HepG2 (cell line): ENCODE measurements at regions not wholly inside any gene's neighbourhood (a gene's known extent, or its start where the extent isn't known, plus 50 kb on each side); places are given as distances from the start of the nearest gene placed in this dataset.

ENCODE experiments used
- ATAC-seq: fragments of 200-7000 bp; cut with Tn5 transposase; 3 replicates; pipeline ENCODE4 v1.9.1; 2020; ENCODE audit warnings: mild to moderate bottlenecking, moderate library complexity
- BruUV-seq: library from RNA; stranded (reverse); fragments of 400-500 nt; replicated peaks from 2 replicates; lab custom pipeline; 2021; lab: Mats Ljungman, UMichigan
- CTCF ChIA-PET: fragments of 300-600 bp; formaldehyde crosslinking; extraction: SDS; loops from one replicate; lab custom pipeline; 2021; ENCODE audit warnings: low total read pairs, inconsistent platforms, low intra/inter-chr PET ratio; lab: Yijun Ruan, JAX
- POLR2A ChIA-PET: fragments of 350-600 bp; sonication (Branson Sonifier 250); formaldehyde crosslinking; loops from one replicate; lab custom pipeline; 2020; ENCODE audit warnings: antibody characterized with exemption, inconsistent platforms; lab: Yijun Ruan, JAX
- DNase-seq: peaks from one replicate; pipeline ENCODE4 v3.0.0-alpha.2; 2015; ENCODE audit warnings: low spot score
- FAIRE-seq: peaks from 3 replicates; lab custom pipeline; 2011; peaks lifted over from hg19 to GRCh38; lab: Jason Lieb, UNC
- H2AFZ ChIP-seq: one replicate; pipeline ENCODE4 v1.6.1; 2011; ENCODE audit warnings: low read length, inconsistent platforms
- H3K27ac ChIP-seq: fragments of 300-600 bp; 3 replicates; pipeline ENCODE4 v1.8.0; 2011; ENCODE audit warnings: mixed run types, mild to moderate bottlenecking, mixed read lengths, low read length, inconsistent platforms; ENCODE audit not compliant: insufficient read depth; ENCODE audit errors: extremely low read length
- H3K27me3 ChIP-seq, 2 experiments: fragments of 200-600 bp in 1 of 2; 2 replicates in 1 of 2; 3 replicates in 1 of 2; pipeline versions ENCODE4 v1.6.0 to v1.8.0; 2011; ENCODE audit warnings: low read length in 2 of 2, mild to moderate bottlenecking in 2 of 2, moderate library complexity in 2 of 2, inconsistent platforms in 1 of 2; ENCODE audit not compliant: insufficient read depth in 2 of 2, control insufficient read depth in 1 of 2
- H3K36me3 ChIP-seq, 2 experiments: fragments of 200-600 bp in 1 of 2; replicated peaks in 1 of 2; 2 replicates in 1 of 2; 3 replicates in 1 of 2; pipeline versions ENCODE4 v1.5.1 to v1.8.0; 2011; ENCODE audit warnings: low read length in 2 of 2, inconsistent platforms in 1 of 2; ENCODE audit not compliant: insufficient read depth in 2 of 2, control insufficient read depth in 1 of 2
- H3K4me1 ChIP-seq: 2 replicates; pipeline ENCODE4 v1.5.1; 2012; ENCODE audit warnings: low read length, inconsistent platforms; ENCODE audit not compliant: insufficient read depth
- H3K4me2 ChIP-seq: 2 replicates; pipeline ENCODE4 v1.6.0; 2011; ENCODE audit warnings: low read depth, low read length, inconsistent platforms
- H3K4me3 ChIP-seq, 3 experiments: fragments of 200-600 bp in 1 of 3; sonication (generic), shearing (Covaris generic) in 1 of 3; replicated peaks in 1 of 3; 2 replicates each; pipeline ENCODE4 v1.5.1; 2011 to 2016; ENCODE audit warnings: low read length in 3 of 3, inconsistent platforms in 2 of 3, low read depth in 2 of 3, mild to moderate bottlenecking in 2 of 3, control low read depth in 1 of 3, mixed read lengths in 1 of 3; ENCODE audit not compliant: insufficient read depth in 1 of 3
- H3K79me2 ChIP-seq: one replicate; pipeline ENCODE4 v1.6.1; 2011; ENCODE audit warnings: low read length, inconsistent platforms; ENCODE audit not compliant: insufficient read depth
- H3K9ac ChIP-seq: 2 replicates; pipeline ENCODE4 v1.6.0; 2011; ENCODE audit warnings: mild to moderate bottlenecking, low read depth, low read length, inconsistent platforms; ENCODE audit not compliant: insufficient read depth
- H3K9me3 ChIP-seq: 2 replicates; pipeline ENCODE4 v1.5.1; 2012; ENCODE audit warnings: mild to moderate bottlenecking, low read length
- H4K20me1 ChIP-seq: 2 replicates; pipeline ENCODE4 v1.6.0; 2011; ENCODE audit warnings: inconsistent platforms, mild to moderate bottlenecking, low read length, moderate library complexity; ENCODE audit not compliant: insufficient read depth
- CREB1 ChIP-seq, 2 experiments: fragments of 450-650 bp in 1 of 2; IDR thresholded peaks; 2 replicates each; pipeline ENCODE4 v1.6.1; 2016 to 2017; ENCODE audit warnings: control low read depth in 1 of 2, mild to moderate bottlenecking in 1 of 2, missing compliant biosample characterization in 1 of 2, missing genetic modification characterization in 1 of 2
- PCBP2 ChIP-seq: fragments of 200-400 bp; formaldehyde crosslinking; optimal IDR thresholded peaks from 2 replicates; pipeline ENCODE3; 2018; ENCODE audit warnings: low read length, low read depth; ENCODE audit not compliant: poor library complexity, severe bottlenecking
- ZFP82 ChIP-seq: sonication (generic); formaldehyde crosslinking; IDR thresholded peaks from 2 replicates; pipeline ENCODE4 v1.5.1; 2020; ENCODE audit warnings: mild to moderate bottlenecking, missing genetic modification reagents, borderline replicate concordance
- in situ Hi-C: cut with HindIII; loops from 2 replicates; pipeline ENCODE4 v1.10.0; 2017; ENCODE audit warnings: low pct_unique_long_range_greater_than_20kb; ENCODE audit not compliant: extremely low pct_ligation_motif_present
- intact Hi-C: fragments of 100-400 bp; cut with micrococcal nuclease; formaldehyde crosslinking; loops from one replicate; pipeline ENCODE4 v1.10.0; 2022; ENCODE audit not compliant: unreplicated experiment
- TF ChIP-seq, protein P1 (sequence below): sonication (generic); formaldehyde crosslinking; IDR thresholded peaks from 2 replicates; pipeline ENCODE4 v1.5.1; 2020; ENCODE audit warnings: mild to moderate bottlenecking, missing genetic modification reagents, borderline replicate concordance
- TF ChIP-seq, protein P2 (sequence below): sonication (generic); formaldehyde crosslinking; IDR thresholded peaks from 2 replicates; pipeline ENCODE4 v1.5.1; 2020; ENCODE audit warnings: missing genetic modification reagents, mild to moderate bottlenecking, borderline replicate concordance
- TF ChIP-seq, protein P3 (sequence below): sonication (generic); formaldehyde crosslinking; IDR thresholded peaks from 2 replicates; pipeline ENCODE4 v1.5.0; 2020; ENCODE audit warnings: mild to moderate bottlenecking, missing genetic modification reagents

DNA sequence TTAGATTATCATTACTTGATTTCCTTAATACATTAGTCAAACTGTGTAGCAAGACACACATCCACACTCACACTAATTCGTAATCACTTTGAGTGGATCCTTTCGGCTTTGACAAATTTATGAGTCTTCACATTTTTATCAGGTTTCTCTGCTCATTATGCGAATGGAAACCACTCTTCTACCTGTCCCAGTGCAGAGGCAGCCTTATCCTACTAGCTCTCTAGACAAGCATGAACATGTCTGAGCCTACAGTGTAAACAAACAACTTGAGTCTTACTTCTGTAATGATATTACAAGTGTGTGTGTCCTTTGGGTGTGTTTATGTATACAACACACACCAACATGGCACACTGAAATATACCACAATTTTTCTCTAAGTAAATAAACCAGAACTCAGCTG is 361.9 kb upstream of the CHST9 start (continued):
- TF ChIP-seq, protein P1, sequence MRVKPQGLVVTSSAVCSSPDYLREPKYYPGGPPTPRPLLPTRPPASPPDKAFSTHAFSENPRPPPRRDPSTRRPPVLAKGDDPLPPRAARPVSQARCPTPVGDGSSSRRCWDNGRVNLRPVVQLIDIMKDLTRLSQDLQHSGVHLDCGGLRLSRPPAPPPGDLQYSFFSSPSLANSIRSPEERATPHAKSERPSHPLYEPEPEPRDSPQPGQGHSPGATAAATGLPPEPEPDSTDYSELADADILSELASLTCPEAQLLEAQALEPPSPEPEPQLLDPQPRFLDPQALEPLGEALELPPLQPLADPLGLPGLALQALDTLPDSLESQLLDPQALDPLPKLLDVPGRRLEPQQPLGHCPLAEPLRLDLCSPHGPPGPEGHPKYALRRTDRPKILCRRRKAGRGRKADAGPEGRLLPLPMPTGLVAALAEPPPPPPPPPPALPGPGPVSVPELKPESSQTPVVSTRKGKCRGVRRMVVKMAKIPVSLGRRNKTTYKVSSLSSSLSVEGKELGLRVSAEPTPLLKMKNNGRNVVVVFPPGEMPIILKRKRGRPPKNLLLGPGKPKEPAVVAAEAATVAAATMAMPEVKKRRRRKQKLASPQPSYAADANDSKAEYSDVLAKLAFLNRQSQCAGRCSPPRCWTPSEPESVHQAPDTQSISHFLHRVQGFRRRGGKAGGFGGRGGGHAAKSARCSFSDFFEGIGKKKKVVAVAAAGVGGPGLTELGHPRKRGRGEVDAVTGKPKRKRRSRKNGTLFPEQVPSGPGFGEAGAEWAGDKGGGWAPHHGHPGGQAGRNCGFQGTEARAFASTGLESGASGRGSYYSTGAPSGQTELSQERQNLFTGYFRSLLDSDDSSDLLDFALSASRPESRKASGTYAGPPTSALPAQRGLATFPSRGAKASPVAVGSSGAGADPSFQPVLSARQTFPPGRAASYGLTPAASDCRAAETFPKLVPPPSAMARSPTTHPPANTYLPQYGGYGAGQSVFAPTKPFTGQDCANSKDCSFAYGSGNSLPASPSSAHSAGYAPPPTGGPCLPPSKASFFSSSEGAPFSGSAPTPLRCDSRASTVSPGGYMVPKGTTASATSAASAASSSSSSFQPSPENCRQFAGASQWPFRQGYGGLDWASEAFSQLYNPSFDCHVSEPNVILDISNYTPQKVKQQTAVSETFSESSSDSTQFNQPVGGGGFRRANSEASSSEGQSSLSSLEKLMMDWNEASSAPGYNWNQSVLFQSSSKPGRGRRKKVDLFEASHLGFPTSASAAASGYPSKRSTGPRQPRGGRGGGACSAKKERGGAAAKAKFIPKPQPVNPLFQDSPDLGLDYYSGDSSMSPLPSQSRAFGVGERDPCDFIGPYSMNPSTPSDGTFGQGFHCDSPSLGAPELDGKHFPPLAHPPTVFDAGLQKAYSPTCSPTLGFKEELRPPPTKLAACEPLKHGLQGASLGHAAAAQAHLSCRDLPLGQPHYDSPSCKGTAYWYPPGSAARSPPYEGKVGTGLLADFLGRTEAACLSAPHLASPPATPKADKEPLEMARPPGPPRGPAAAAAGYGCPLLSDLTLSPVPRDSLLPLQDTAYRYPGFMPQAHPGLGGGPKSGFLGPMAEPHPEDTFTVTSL (CRISPR knock-in tag) = no peak
- TF ChIP-seq PCBP2 = no peak

DNA sequence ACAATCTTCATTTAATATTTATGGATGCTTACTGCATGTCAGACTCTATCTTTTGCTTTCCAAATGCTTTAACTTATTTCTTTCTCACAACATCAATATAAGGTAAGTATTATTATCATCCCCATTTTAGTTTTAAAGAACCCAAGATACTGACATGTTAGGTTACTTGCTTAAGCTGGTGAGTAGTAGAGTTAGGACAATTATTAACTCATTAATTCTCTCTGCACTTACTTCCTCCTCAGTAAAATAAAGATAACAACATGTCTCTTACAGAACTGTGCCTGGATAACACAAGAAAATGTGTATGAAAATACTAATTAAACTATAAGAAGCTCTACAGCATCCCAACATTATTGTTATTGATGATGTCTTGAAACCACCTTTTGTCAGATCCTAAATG is 359.1 kb upstream of the CHST9 start:
- in situ Hi-C loops = no loop called here
- ChIA-PET CTCF (no interaction called here), POLR2A (no interaction called here)
- H2AFZ ChIP-seq = no peak overlapping the region
- H3K36me3 ChIP-seq = no peaks in the 10 kb centered on the region
- no peak overlapping the region for H3K9ac ChIP-seq
- H3K4me1 ChIP-seq = no peaks in the 10 kb centered on the region
- no peaks in the 10 kb centered on the region for H4K20me1 ChIP-seq
- no TSS peak for BruUV-seq
- H3K79me2 ChIP-seq = no peaks in the 10 kb centered on the region
- H3K9me3 ChIP-seq = no peaks in the 10 kb centered on the region
- FAIRE-seq (no peak), DNase-seq (no peak), ATAC-seq (no peak)
- H3K27ac ChIP-seq = no peak overlapping the region
- H3K27me3 ChIP-seq = no peaks in the 10 kb centered on the region
- no peak overlapping the region for H3K4me2 ChIP-seq
- TF ChIP-seq, protein P2, sequence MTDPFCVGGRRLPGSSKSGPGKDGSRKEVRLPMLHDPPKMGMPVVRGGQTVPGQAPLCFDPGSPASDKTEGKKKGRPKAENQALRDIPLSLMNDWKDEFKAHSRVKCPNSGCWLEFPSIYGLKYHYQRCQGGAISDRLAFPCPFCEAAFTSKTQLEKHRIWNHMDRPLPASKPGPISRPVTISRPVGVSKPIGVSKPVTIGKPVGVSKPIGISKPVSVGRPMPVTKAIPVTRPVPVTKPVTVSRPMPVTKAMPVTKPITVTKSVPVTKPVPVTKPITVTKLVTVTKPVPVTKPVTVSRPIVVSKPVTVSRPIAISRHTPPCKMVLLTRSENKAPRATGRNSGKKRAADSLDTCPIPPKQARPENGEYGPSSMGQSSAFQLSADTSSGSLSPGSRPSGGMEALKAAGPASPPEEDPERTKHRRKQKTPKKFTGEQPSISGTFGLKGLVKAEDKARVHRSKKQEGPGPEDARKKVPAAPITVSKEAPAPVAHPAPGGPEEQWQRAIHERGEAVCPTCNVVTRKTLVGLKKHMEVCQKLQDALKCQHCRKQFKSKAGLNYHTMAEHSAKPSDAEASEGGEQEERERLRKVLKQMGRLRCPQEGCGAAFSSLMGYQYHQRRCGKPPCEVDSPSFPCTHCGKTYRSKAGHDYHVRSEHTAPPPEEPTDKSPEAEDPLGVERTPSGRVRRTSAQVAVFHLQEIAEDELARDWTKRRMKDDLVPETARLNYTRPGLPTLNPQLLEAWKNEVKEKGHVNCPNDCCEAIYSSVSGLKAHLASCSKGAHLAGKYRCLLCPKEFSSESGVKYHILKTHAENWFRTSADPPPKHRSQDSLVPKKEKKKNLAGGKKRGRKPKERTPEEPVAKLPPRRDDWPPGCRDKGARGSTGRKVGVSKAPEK (CRISPR knock-in tag) = no peak
- TF ChIP-seq ZFP82 (no peak), CREB1 (IDR thresholded peaks at IDR 0.05) (no peak), CREB1 (CRISPR knock-in tag; IDR thresholded peaks at IDR 0.05) (no peak)
- TF ChIP-seq, protein P3, sequence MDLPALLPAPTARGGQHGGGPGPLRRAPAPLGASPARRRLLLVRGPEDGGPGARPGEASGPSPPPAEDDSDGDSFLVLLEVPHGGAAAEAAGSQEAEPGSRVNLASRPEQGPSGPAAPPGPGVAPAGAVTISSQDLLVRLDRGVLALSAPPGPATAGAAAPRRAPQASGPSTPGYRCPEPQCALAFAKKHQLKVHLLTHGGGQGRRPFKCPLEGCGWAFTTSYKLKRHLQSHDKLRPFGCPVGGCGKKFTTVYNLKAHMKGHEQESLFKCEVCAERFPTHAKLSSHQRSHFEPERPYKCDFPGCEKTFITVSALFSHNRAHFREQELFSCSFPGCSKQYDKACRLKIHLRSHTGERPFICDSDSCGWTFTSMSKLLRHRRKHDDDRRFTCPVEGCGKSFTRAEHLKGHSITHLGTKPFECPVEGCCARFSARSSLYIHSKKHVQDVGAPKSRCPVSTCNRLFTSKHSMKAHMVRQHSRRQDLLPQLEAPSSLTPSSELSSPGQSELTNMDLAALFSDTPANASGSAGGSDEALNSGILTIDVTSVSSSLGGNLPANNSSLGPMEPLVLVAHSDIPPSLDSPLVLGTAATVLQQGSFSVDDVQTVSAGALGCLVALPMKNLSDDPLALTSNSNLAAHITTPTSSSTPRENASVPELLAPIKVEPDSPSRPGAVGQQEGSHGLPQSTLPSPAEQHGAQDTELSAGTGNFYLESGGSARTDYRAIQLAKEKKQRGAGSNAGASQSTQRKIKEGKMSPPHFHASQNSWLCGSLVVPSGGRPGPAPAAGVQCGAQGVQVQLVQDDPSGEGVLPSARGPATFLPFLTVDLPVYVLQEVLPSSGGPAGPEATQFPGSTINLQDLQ (CRISPR knock-in tag) = no peak
- intact Hi-C loops = no loop called here
- H3K4me3 ChIP-seq = no peak overlapping the region
